NOMO-1 treated with DMSO at 0.1 percent for 48 hours (cell line): ENCODE measurements at regions not wholly inside any gene's neighbourhood (a gene's known extent, or its start where the extent isn't known, plus 50 kb on each side); places are given as distances from the start of the nearest gene placed in this dataset.

Experiments
- DNase-seq: peaks from one replicate; lab custom pipeline; 2025; ENCODE audit not compliant: unreplicated experiment; lab: John Stamatoyannopoulos, UW

GRCh38 chr6:37105148-37106050, 64.6 kb upstream of the PIM1 start:
- no peak for DNase-seq

DNA sequence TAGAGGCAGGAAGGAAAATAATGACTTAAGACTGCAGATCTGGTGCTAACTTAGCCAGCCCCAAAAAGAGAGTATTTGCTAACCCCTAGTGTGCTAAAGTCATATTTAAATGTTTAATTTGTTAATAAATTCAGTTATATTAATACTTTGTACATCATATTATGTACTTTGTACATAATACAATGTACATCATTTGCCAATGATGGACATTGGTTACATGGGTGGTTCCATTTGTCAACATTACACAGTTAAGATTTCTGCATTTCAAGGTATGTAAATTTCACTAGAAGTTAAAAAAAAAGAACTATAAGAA, 63.9 kb upstream of the PIM1 start:
- no peak for DNase-seq

DNA sequence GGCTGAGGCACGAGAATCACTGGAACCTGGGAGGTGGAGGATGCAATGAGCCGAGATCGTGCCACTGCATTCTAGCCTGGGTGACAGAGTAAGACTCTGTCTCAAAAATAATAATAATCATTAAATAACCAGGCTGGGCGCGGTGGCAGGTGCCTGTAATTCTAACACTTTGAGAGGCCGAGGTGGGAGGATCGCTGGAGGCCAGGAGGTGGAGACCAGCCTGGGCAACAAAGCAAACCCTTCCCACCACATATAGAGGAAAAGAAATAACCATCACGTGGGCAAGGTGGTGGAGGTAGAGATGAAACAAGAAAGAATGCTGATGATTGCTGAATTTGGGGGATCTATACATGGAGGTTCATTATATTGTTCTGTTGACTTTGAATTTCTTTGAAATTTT, 63.4 kb upstream of the PIM1 start:
- DNase-seq = no peak

DNA sequence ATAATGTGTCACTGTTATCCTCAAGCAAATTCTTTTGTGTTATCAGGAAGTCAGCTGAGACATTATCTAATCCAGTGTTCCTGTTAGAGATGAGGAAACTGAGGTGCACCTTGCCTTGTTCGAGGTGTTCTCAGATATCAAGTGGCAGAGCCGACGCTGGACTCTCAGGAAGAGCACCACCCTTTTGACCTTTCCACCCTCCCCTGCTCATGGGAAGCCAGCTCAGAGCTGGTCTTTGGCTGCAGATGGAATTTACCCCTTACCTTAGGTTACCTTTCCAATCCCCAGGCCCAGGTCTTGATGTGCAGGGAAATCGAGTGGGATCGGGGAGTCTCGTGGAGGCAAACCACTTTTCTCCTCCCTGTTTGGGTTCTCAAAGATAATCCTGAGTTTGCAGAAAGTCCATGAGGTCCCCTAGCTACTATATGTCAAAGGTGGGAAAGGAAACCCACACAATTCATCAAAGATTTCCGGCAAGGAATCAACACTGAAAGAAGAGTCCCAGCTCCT, 62.9 kb upstream of the PIM1 start:
- no peak for DNase-seq

DNA sequence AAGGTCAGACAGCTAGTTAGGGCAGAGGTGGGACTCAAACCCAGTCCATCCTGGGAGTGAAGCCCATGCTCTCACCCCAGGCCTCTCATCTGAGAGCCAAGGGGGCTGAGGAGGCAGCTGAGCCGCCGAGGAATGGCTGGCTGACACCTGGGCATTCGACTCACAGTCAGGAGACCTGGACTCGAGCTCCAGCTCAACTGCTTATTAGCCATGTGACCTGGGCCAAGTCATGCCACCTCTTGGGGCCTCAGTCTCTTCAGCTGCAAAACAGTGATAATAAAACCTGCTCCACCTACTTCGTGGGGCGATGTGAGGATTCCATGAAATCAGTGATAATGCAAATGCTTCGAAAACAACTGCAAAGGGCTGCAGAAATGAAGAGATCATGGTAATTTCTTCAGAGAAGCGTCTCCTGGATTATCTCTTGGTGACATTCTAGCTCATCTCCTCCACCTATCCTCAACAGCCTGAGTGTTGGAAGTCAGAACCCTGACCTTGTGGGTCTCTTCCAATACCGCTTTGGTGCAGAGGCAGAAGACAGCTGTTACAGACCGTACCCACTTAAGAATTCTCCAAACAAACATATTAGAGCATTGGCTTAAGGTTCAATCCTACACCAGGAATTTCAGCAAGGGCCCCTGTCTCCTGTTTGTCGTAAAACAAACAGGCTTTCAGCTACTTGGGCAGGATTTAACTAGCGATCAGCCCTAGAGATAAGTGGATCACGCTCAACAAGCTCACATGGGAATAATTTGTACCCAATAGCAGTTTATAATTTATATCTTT, 60.0 kb upstream of the PIM1 start:
- DNase-seq = no peak

GRCh38 chr6:37110500-37111461, 59.2 kb upstream of the PIM1 start:
- no peak for DNase-seq

- DNase-seq = no peak
These were observed 56.0 kb upstream of the PIM1 start for GRCh38 chr6:37113976-37114375.

DNA sequence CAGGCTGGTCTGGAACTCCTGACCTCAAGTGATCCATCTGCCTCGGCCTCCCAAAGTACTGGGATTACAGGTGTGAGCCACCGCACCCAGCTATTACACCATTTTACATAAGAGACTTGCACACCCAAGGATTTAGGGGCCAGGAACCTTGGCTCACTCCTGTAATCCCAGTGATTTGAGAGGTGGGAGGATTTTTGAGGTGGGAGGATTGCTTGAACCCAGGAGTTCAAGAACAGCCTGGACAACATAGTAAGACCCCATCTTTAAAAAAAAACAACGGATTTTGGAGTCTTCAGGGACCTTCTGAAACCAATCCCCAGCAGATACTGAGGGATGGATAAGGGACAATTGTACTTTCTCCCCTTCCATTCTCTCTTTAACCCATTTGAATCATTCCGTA, 55.3 kb upstream of the PIM1 start:
- no peak for DNase-seq

- DNase-seq = peak; percentile 52
These were observed 54.6 kb upstream of the PIM1 start for GRCh38 chr6:37115236-37115895.

DNA sequence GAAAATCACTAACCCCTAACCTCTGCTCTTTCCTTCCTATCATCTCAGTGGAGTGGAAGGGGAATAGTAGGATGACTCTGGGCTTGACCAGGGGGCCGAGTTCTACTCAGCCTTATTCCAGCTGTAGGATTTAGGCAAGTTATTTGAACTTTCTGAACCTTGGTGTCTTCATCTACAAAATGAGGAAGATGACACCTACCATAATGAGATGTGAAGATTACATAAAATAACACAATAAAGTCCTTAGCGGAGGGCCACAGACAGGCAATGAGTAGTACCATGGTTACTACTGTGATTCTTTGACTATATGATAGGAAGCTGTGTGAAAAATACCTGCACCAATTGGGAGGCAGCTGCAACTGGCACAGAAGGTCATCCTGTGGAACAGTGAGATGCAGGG, 53.6 kb upstream of the PIM1 start:
- peak; percentile 52 for DNase-seq

DNA sequence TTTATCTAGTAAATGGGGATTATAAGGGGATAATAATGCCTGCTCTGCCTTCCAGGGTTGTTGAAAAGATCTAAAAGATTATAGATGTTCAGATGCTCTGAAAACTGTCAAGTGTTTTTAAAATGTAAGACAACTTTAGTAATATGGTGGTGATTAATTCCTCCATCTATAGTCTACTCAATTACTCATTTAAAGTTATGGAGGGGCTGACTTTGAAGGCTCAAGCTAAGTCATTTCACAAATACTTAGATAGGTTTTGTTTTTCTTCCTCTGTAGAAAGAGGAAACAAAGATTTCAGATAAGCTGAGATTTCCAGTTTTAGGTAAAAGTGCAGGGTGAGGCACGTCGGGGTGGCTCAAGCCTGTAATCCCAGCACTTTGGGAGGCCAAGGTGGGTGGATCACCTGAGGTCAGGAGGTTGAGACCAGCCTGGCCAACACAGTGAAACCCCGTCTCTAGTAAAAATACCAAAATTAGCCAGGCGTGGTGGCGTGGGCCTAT, 50.5 kb upstream of the PIM1 start:
- no peak for DNase-seq
